SK-N-SH (cell line): ENCODE measurements at regions not wholly inside any gene's neighbourhood (a gene's known extent, or its start where the extent isn't known, plus 50 kb on each side); places are given as distances from the start of the nearest gene placed in this dataset.

Source experiments
- CTCF ChIA-PET: fragments of 300-600, 350-600 bp; formaldehyde crosslinking; extraction: SDS; loops from one replicate; lab custom pipeline; 2021; lab: Yijun Ruan, JAX
- POLR2A ChIA-PET: fragments of 350-600 bp; sonication (Branson Sonifier 250); formaldehyde crosslinking; extraction: SDS; loops from one replicate; lab custom pipeline; 2020; ENCODE audit warnings: antibody characterized with exemption, inconsistent platforms; lab: Yijun Ruan, JAX
- DNase-seq: peaks from one replicate; pipeline ENCODE4 v3.0.0; 2012
- H2AFZ ChIP-seq: fragments of 200-600 bp; sonication (generic); 2 replicates; pipeline ENCODE4 v1.8.1; 2016; ENCODE audit warnings: antibody characterized with exemption, mild to moderate bottlenecking, low read depth
- H3F3A ChIP-seq: fragments of 200-600 bp; sonication (generic); replicated peaks from 2 replicates; pipeline ENCODE3; 2016; ENCODE audit warnings: antibody characterized with exemption, mild to moderate bottlenecking; ENCODE audit not compliant: insufficient read depth
- H3K27ac ChIP-seq, 2 experiments: fragments of 200-500 bp in 1 of 2; fragments of 200-600 bp in 1 of 2; sonication (Bioruptor generic) in 1 of 2; sonication (generic), shearing (Covaris generic) in 1 of 2; 2 replicates each; pipeline versions ENCODE4 v1.5.1 to v1.6.1; 2014 to 2016; ENCODE audit warnings: low read depth in 2 of 2, inconsistent platforms in 1 of 2, low read length in 1 of 2, mild to moderate bottlenecking in 1 of 2, mixed read lengths in 1 of 2
- H3K27me3 ChIP-seq: fragments of 200-600 bp; sonication (generic), shearing (Covaris generic); 2 replicates; pipeline ENCODE4 v1.6.1; 2016; ENCODE audit warnings: mixed run types; ENCODE audit not compliant: insufficient read depth
- H3K36me3 ChIP-seq, 2 experiments: fragments of 200-500 bp in 1 of 2; fragments of 200-600 bp in 1 of 2; sonication (Bioruptor generic) in 1 of 2; sonication (generic) in 1 of 2; replicated peaks in 1 of 2; 2 replicates each; pipeline versions ENCODE3 to v1.5.1; 2014 to 2016; ENCODE audit warnings: low read length in 1 of 2, mild to moderate bottlenecking in 1 of 2; ENCODE audit not compliant: insufficient read depth in 2 of 2, control insufficient read depth in 1 of 2
- H3K4me1 ChIP-seq, 2 experiments: fragments of 200-500 bp in 1 of 2; fragments of 200-600 bp in 1 of 2; sonication (Bioruptor generic) in 1 of 2; sonication (generic), shearing (Covaris generic) in 1 of 2; 2 replicates each; pipeline versions ENCODE4 v1.5.1 to v1.6.1; 2014 to 2016; ENCODE audit warnings: low read depth in 1 of 2, low read length in 1 of 2, mixed run types in 1 of 2; ENCODE audit not compliant: insufficient read depth in 2 of 2, control insufficient read depth in 1 of 2
- H3K4me2 ChIP-seq: fragments of 200-600 bp; sonication (generic), shearing (Covaris generic); 2 replicates; pipeline ENCODE4 v1.6.1; 2017; ENCODE audit warnings: mixed run types
- H3K4me3 ChIP-seq, 2 experiments: fragments of 200-500 bp in 1 of 2; fragments of 200-600 bp in 1 of 2; sonication (Bioruptor generic) in 1 of 2; sonication (generic), shearing (Covaris generic) in 1 of 2; 2 replicates each; pipeline versions ENCODE4 v1.5.1 to v1.8.1; 2014 to 2016; ENCODE audit warnings: low read depth in 2 of 2, inconsistent platforms in 1 of 2, low read length in 1 of 2, mild to moderate bottlenecking in 1 of 2, mixed read lengths in 1 of 2, moderate library complexity in 1 of 2
- H3K79me2 ChIP-seq: fragments of 200-600 bp; sonication (generic); 2 replicates; pipeline ENCODE4 v1.8.1; 2017; ENCODE audit warnings: mild to moderate bottlenecking; ENCODE audit not compliant: insufficient read depth
- H3K9ac ChIP-seq: fragments of 200-600 bp; sonication (generic); 2 replicates; pipeline ENCODE4 v1.6.1; 2017; ENCODE audit warnings: mixed run types
- H3K9me2 ChIP-seq: fragments of 200-600 bp; sonication (generic); 2 replicates; pipeline ENCODE4 v1.6.1; 2017; ENCODE audit warnings: mixed run types
- H3K9me3 ChIP-seq: fragments of 200-600 bp; sonication (generic); 2 replicates; pipeline ENCODE4 v1.6.1; 2017; ENCODE audit warnings: mixed run types, mild to moderate bottlenecking, moderate library complexity
- H4K20me1 ChIP-seq: fragments of 200-600 bp; sonication (generic); 2 replicates; pipeline ENCODE4 v1.6.1; 2017; ENCODE audit warnings: mild to moderate bottlenecking, mixed run types; ENCODE audit not compliant: insufficient read depth
- CTCF ChIP-seq: fragments of 200-600 bp; sonication (generic); IDR thresholded peaks from 2 replicates; pipeline ENCODE4 v1.6.1; 2017; ENCODE audit warnings: antibody characterized with exemption, mild to moderate bottlenecking, moderate library complexity
- ELF1 ChIP-seq: IDR thresholded peaks from 2 replicates; pipeline ENCODE4 v1.4.0; 2012
- FOSL2 ChIP-seq: IDR thresholded peaks from 2 replicates; pipeline ENCODE4 v1.4.0; 2012; ENCODE audit warnings: low read depth, mild to moderate bottlenecking, moderate library complexity, borderline replicate concordance
- FOXJ3 ChIP-seq: sonication (generic); formaldehyde crosslinking; IDR thresholded peaks from 2 replicates; pipeline ENCODE4 v1.5.1; 2020; ENCODE audit warnings: mild to moderate bottlenecking, missing genetic modification reagents
- GABPA ChIP-seq: IDR thresholded peaks from 2 replicates; pipeline ENCODE4 v1.4.0; 2012; ENCODE audit warnings: low read depth, mild to moderate bottlenecking
- JUND ChIP-seq: IDR thresholded peaks from 2 replicates; pipeline ENCODE4 v1.4.0; 2012
- MAX ChIP-seq: IDR thresholded peaks from 2 replicates; pipeline ENCODE4 v1.4.0; 2012; ENCODE audit warnings: low read depth
- MEF2A ChIP-seq: IDR thresholded peaks from 2 replicates; pipeline ENCODE4 v1.4.0; 2012; ENCODE audit warnings: low read depth, borderline replicate concordance
- NRF1 ChIP-seq: IDR thresholded peaks from 2 replicates; pipeline ENCODE4 v1.6.1; 2012; ENCODE audit warnings: low read depth, mild to moderate bottlenecking, low read length
- POLR2AphosphoS5 ChIP-seq: IDR thresholded peaks from 2 replicates; pipeline ENCODE4 v1.6.1; 2012; ENCODE audit warnings: low read depth, low read length
- REST ChIP-seq: IDR thresholded peaks from 2 replicates; pipeline ENCODE4 v1.6.1; 2012; ENCODE audit warnings: mild to moderate bottlenecking, low read depth, low read length, moderate library complexity
- RFX5 ChIP-seq: IDR thresholded peaks from 2 replicates; pipeline ENCODE4 v1.6.1; 2012; ENCODE audit warnings: mild to moderate bottlenecking, improper control_type of control experiment, low read length
- RXRA ChIP-seq: IDR thresholded peaks from 2 replicates; pipeline ENCODE4 v1.4.0; 2012; ENCODE audit warnings: low read depth, mild to moderate bottlenecking, borderline replicate concordance
- SIN3A ChIP-seq: IDR thresholded peaks from 2 replicates; pipeline ENCODE4 v1.6.1; 2012; ENCODE audit warnings: low read depth, mild to moderate bottlenecking, low read length, moderate library complexity, borderline replicate concordance
- TAF1 ChIP-seq: IDR thresholded peaks from 2 replicates; pipeline ENCODE4 v1.6.1; 2012; ENCODE audit warnings: low read depth, mild to moderate bottlenecking, low read length, moderate library complexity, borderline replicate concordance
- TEAD4 ChIP-seq: IDR thresholded peaks from 2 replicates; pipeline ENCODE4 v1.4.0; 2012; ENCODE audit warnings: mild to moderate bottlenecking, borderline replicate concordance; ENCODE audit not compliant: insufficient read depth
- USF1 ChIP-seq: IDR thresholded peaks from 2 replicates; pipeline ENCODE4 v1.4.0; 2012; ENCODE audit warnings: low read depth, borderline replicate concordance
- USF2 ChIP-seq: fragments of 150-350 bp; IDR thresholded peaks from 2 replicates; pipeline ENCODE4 v1.6.1; 2017; ENCODE audit warnings: antibody characterized with exemption, low read length, low read depth, borderline replicate concordance
- ZBTB33 ChIP-seq: IDR thresholded peaks from 2 replicates; pipeline ENCODE4 v1.4.0; 2012; ENCODE audit warnings: low read depth, borderline replicate concordance
- WGBS: methylation state at CpG from one replicate; pipeline ENCODE4 v1.1.6; 2017; ENCODE audit warnings: low lambda C conversion rate; 5-methylcytosine and 5-hydroxymethylcytosine counted together

GRCh38 chr2:220626603-220627002, 945.5 kb downstream of the EPHA4 start:
- no peak overlapping the region for H2AFZ ChIP-seq
- WGBS, result 12% methylated on average over 3 of the region's 3 CpGs
- CTCF ChIA-PET, result no interaction called here
- no peaks in the 10 kb centered on the region for H3K79me2 ChIP-seq
- no peaks in the 10 kb centered on the region for H3K36me3 ChIP-seq
- no peak overlapping the region for H3K4me2 ChIP-seq
- H3K4me3 ChIP-seq, result no peak overlapping the region
- DNase-seq, result no peak
- no peak overlapping the region for H3K27ac ChIP-seq
- no peaks in the 10 kb centered on the region for H4K20me1 ChIP-seq
- H3K27me3 ChIP-seq, result no peaks in the 10 kb centered on the region
- no peaks in the 10 kb centered on the region for H3K9me3 ChIP-seq
- TF ChIP-seq GABPA (no peak), REST (no peak), MAX (no peak), RFX5 (no peak), TEAD4 (no peak), CTCF (no peak), MEF2A (no peak), USF1 (no peak), SIN3A (no peak), FOXJ3 (CRISPR knock-in tag) (no peak), FOSL2 (no peak), NRF1 (no peak), ELF1 (no peak), JUND (no peak), USF2 (no peak), ZBTB33 (no peak), RXRA (no peak), POLR2AphosphoS5 (no peak), TAF1 (no peak)
- TF ChIP-seq, all 33 proteins: peak for 0
- Histone ChIP-seq H3F3A (no peaks in the 10 kb centered on the region), H3K9me2 (no peaks in the 10 kb centered on the region), H3K9ac (no peak overlapping the region), H3K4me1 (no peaks in the 10 kb centered on the region; a peak in 1 of 4 replicates)
- POLR2A ChIA-PET, result no interaction called here
